GM20000 (cell line): ENCODE measurements at regions not wholly inside any gene's neighbourhood (a gene's known extent, or its start where the extent isn't known, plus 50 kb on each side); places are given as distances from the start of the nearest gene placed in this dataset.

ENCODE experiments used
- DNase-seq: peaks from one replicate; pipeline ENCODE4 v3.0.0; 2012; ENCODE audit warnings: low spot score
- CTCF ChIP-seq: IDR thresholded peaks from 2 replicates; pipeline ENCODE4 v1.5.1; 2012; ENCODE audit warnings: mild to moderate bottlenecking, control low read depth; ENCODE audit errors: extremely low read depth, missing control alignments

GRCh38 chr12:25781232-25781631 is 177.2 kb upstream of the RASSF8 start:
- no peak for DNase-seq
- TF ChIP-seq CTCF = no peak

- DNase-seq = no peak
- TF ChIP-seq CTCF = no peak
Observed at GRCh38 chr12:25783566-25783965, 174.9 kb upstream of the RASSF8 start.

GRCh38 chr12:25784669-25785068 is 173.8 kb upstream of the RASSF8 start:
- no peak for TF ChIP-seq CTCF
- no peak for DNase-seq

- no peak for TF ChIP-seq CTCF
- DNase-seq = no peak
Observed at GRCh38 chr12:25785134-25785533, 173.3 kb upstream of the RASSF8 start.

- no peak for DNase-seq
- TF ChIP-seq CTCF = no peak
Observed at GRCh38 chr12:25787701-25788100, 170.8 kb upstream of the RASSF8 start.

GRCh38 chr12:25788707-25789442 is 169.6 kb upstream of the RASSF8 start:
- DNase-seq = no peak
- TF ChIP-seq CTCF = no peak

GRCh38 chr12:25789541-25789944 is 168.9 kb upstream of the RASSF8 start:
- no peak for DNase-seq
- no peak for TF ChIP-seq CTCF
